Mammary epithelial cell (primary cell): ENCODE measurements at regions not wholly inside any gene's neighbourhood (a gene's known extent, or its start where the extent isn't known, plus 50 kb on each side); places are given as distances from the start of the nearest gene placed in this dataset.

Experiments used
- CTCF ChIP-seq, 2 donors: IDR thresholded peaks in 1 of 2; conservative IDR thresholded peaks in 1 of 2; 2 replicates each; pipeline ENCODE4 v1.5.1; 2011 to 2012; ENCODE audit warnings: inconsistent platforms in 2 of 2, low read length in 2 of 2, mild to moderate bottlenecking in 2 of 2, control low read depth in 1 of 2, low read depth in 1 of 2; ENCODE audit not compliant: insufficient read depth in 1 of 2; ENCODE audit errors: extremely low read depth in 1 of 2
- EZH2 ChIP-seq: IDR thresholded peaks from 2 replicates; pipeline ENCODE4 v1.6.1; 2012; ENCODE audit warnings: low read length, inconsistent platforms, borderline replicate concordance

- no peak for TF ChIP-seq CTCF (conservative IDR thresholded peaks at IDR 0.05 in 1 of 2, IDR thresholded peaks at IDR 0.05 in 1 of 2; ENCODE audit: extremely low read depth in 1 of 2, insufficient read depth in 1 of 2, low read depth in 1 of 2, low read length in 2 of 2)
- TF ChIP-seq EZH2 = no peak
Measured at GRCh38 chr21:31524140-31524539, 135.4 kb upstream of the SOD1 start.
